DMS53 (cell line): ENCODE measurements at regions not wholly inside any gene's neighbourhood (a gene's known extent, or its start where the extent isn't known, plus 50 kb on each side); places are given as distances from the start of the nearest gene placed in this dataset.

ENCODE experiments used
- DNase-seq: peaks from one replicate; lab custom pipeline; 2025; lab: John Stamatoyannopoulos, UW

DNA sequence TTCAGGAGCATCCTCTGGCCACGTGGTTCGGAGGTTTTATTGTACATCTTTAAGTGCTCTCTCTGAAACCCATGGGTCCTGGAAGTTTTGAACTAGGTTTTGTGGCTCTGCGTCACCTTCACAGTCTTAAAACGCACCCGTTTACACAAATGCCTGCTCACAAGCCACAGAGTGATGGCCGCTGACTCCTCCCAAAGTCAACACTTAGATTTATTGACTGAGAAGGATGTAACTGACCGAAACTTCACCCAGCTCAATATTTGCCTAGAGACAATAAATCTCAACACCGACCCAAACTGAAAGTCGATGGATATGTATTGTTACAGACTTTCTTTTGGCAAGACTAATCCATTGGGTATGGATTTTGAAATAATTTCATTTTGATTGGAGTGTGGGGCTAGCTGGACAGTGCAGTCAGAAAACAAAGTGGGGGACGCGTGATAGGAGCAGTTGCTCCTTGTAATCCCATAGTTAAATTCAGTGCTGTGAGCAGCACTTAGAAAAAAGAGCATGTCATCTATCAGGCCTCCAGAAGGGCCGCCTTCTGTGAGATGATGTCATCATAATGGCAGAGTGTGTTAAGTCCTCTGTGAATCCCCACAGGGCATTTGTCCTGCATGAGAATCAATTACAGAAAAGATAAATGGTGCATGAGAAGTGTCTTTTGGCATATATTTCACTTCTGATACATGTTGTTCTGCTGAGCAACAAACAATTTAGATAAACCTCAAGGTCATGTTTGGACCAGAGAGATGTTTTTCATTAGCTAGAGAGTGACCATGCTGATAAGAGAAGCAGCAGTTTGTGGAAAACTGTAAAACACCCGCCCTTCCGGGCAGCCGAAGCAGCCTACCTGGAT is 183.7 kb downstream of the INO80D start:
- peak; percentile 95 for DNase-seq

DNA sequence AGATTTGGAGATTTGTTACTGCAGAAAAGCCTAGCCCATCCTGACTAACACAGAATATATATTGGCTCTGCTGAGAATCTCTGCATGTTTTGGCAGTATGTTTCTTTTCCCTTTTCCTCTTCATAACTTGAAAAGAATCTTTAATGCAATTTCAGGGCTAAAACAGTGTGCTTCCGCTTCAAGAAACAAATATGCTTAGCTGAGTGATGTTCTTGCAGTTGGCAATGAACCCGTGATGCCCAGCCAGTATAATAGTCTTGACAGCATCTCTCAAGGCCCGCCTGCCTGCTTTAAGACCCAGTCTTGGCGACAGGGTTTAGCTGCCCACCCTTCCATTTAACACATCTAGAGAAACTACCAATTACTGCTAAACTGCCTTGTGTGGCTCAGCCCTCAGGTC is 184.5 kb downstream of the INO80D start:
- no peak for DNase-seq

DNA sequence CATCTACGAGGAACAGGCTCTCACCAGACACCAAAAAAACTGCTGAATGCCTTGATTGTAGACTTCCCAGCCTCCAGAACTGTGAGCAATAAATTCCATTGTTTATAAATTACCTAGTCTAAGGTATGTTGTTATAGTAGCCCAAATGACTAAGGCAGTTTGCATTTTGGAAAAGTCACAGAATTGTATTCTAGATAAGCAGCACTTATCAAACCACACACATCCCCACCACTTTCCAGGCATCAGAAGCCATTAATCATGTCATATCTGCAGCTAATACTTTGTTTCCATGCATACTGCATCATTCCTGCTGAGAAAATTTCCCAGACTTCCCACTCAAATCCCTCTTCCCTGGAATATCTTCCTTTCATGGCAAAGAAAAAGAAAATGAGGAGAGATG is 187.2 kb downstream of the INO80D start:
- no peak for DNase-seq

DNA sequence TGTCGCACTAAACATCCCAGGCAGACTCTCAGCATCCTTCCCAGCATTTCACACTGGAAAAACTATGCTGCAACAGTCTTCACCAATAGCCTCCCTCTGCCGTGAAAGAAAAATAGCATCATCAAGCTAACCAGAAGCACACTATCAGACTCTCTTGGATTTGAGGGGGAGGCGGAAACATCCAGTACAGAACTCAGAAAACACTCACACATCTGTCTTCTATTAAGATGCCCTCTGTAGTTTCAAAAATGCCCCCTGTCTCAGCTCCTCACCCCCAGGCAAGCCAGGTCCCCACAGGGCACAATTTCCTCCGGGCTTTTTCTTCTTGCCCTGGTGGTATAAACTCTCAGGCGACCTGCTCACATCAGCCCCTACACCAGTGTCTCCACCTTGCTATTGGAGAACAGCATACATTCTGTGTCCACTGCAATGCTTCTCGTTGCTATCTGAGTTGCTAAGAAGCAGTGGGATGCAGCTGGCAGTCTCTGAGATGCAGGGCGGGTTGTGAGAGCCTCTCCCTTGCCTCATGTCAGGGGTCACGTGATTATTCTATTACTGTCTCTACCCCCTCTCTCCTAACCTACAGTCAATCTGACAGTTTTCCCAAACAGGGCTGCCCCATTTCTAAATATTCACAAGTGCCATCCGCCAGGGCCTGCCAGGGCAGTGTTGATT is 189.9 kb downstream of the INO80D start:
- DNase-seq = no peak

DNA sequence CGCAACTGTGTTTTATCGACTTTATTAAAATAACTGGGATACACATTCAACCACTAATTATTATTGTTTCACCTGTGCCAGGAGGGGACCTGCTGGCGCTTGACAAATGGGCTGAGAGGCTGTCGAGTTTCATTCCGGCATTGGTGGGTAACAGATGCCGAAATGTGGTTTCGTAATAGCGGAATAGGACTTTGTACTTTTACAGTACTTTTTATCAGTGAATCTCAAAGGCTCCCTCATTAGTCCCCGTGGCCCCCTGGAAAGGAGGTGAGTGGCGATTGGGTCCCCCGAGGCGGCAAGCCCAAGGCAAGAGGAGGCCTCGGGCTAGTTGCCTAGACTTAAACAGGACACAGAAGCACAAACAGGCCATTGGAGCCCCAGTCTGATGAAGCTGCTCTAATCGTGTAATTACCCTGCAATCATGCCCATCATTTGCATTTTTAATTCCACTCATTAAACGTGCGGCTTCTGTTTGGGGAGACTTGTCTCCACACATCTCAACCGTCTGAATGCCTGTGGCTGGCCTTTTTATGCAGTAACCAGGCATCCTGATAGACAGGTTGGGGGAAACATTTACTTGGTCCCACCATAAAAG is 193.2 kb downstream of the INO80D start:
- DNase-seq = no peak

DNA sequence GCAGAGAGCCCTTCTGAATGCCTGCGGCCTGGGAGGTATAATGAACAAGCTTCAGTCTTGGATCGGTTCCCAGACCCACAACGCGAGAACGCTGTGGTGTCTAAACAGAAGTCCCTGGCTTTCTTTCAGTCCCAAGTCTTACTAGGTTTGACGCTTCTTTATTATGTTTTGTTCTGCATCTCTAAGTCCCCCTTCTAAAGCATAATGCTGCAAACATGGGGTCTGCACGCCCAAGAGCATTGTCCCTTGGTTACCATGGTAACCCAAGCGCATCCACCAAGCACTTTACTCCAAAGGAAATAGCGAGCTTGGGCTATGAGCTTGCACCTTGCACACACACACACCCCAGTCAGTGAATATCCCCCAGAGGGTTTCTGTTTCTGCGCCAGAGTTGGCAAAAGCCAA is 193.7 kb downstream of the INO80D start:
- DNase-seq = no peak

DNA sequence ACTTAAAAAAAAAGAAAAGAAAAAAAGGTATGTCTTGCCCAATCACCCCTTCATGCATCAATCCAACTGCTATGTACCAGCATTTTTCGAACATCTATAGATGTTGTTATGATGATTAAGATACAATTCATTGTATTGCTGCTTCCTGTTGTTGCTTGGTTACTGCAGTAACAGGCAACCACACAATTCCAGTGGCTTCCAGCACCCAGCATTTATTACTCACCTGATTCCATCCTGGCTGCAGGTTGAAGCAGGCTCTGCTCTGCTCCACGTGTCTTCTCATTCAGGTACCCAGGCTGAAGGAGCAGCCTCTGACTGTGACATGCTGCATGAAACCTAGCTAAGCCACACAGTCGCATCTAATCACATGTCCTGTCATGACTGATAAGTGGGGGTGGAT is 196.9 kb downstream of the INO80D start:
- peak; percentile 85 for DNase-seq

DNA sequence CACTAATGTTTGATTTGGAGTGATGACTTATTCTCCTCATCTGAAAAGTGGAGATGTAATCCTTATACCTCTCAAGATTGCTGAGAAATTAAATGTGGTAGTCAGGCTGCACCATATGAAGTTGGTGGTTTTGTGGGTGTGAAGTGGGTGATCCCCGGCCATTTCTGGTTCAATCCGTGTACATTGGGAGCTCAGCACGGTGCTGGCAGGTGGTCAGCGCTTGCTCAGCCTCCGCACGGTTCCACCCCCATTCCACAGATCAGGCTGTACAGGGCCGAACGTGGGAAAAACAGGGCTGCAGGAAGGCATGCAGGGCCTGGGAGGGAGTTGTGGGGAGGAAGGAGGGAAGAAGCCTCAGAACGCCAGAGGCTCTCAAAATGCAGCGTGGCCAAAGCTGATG is 198.3 kb downstream of the INO80D start:
- no peak for DNase-seq

DNA sequence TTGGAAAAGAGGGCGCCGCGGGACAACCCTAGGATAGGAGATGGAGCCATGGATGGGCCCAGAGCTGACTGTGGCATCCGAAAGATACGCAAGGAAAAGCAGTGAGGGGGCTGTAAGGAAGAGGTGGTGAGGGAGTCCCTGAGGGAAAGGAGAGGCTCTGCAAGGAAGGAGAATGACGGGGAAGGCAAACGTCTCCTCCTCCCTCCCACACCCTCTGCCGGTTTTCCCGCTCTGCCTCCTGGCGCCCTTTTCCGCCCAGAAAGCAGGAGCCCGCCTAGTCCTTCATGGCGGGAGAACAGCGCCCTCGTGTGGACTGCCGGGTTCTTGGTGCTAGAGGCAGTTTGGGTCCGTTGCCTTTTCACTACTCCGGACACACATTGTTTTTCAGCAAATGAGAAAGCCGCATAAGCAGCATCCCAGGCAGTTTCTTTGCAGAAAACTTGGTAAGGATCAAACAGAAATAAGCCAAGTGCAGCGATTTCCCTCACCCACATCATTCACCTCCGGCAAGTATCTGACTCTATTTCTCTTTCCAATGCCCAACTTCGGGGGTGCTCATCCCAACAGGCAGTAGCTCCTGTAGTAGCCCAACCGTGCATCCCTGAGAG is 200.4 kb downstream of the INO80D start:
- DNase-seq = peak; percentile 60

DNA sequence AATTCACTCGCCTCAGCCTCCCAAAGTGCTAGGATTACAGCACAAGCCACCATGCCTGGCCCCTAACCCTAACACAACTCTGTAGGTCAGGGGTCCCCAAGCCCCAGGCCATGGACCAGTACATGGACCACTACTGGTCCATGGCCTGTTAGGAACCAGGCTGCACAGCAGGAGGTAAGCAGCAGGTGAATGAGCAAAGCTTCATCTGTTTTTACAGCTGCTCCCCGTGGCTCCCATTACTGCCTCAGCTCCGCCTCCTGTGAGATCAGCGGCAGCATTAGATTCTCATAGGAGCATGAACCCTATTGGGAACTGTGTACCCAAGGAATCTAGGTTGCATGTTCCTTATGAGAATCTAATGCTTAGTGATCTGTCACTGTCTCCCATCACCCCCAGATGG is 201.7 kb downstream of the NRP2 start:
- peak; percentile 88 for DNase-seq

DNA sequence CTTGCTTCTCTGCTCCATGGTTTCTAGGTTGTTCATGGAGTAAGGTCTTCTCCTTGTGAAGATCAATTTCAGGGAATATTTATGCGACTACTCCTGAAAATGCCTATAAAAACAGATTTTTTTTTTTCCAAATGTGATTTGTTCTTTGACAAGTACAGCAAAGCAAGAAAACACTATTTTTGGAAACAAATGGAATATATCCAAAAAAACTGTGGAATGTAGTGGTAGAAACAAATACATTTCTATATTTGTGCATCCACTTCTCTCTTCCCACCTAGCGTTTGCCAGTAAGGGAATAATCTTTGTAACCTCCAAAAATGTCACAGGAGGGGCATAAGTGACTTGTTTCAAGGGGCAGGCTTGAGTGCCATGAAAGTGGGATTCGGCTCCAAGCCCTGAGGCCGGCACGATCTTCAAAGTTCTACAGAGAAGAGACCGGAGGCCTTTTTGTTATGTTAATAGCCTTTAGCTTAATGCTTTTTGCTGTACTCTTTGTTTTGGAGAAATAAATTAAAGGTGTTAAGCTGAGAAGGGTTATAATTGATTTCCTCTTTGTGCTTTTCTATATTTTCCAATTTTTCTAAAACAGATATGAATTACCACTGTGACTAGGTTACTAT is 200.6 kb downstream of the NRP2 start:
- DNase-seq = no peak

DNA sequence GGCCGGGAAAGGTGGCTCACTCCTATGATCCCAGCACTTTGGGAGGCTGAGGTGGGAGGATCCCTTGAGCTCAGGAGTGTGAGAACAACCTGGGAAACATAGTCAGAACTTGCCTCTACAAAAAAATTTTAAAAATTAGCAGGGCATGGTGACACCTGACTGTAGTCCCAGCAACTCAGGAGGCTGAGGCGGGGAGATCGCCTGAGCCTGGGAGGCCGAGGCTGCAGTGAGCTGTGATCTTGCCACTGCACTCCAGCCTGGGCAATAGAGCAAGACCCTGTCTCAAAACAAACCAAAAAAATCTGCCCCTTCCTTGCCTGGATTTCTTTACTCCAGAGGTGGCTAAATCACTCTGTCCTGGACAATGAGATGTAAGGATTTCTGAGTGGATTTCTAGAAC is 197.7 kb downstream of the NRP2 start:
- DNase-seq = no peak

DNA sequence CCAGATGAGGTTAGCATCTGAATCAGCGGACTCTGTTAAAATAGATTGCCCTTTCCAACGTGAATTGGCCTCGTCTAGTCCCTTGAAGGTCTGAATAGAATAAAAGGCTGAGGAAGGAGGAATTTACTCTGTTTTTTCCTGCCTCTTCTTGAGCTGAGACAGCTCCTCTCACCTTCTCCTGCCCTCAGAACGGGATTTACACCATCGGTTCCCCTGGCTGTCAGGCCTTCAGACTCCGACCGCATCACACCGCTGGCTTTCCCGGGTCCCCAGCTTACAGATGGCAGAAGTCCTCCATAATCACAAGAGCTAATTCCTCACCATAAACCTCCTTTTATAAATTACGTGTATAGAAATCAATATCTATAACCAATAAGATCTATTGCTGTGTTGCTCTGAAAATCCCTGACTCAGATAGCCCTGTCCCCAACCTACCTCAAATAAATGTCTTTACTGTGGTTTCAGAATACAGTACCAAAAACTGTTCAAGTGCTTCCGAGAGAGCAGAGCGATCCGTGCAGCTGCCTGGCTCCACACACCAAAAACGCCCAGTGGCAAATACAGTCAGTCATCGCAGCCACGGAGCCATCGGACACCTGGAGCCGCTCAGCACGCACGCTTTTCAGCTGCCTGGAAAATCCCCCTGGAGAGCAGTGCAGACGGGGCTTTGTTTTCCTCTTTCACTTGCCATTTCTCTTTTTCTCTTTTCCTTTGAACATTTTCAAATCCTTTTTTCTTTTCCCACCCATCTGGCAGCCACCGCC is 196.9 kb downstream of the NRP2 start:
- peak; percentile 87 for DNase-seq

DNA sequence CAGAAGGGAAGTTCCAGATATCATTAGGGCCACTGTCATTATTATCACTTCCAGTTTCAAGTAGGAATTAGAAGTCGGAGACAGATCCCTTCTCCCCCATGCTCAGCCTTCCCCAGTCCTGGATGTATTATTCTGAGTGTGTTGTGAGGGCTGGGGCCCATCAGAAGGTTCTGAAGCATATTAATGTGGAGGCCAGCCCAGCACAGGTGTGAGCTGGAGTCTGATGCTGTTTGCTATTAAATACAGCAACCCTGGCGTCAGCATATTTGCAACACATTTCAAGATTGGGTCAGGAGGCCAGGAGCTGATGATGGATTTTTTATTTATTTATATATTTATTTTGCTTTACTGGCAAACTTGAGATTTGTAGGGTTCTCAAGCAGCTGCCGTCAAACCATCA is 195.2 kb downstream of the NRP2 start:
- DNase-seq = no peak

DNA sequence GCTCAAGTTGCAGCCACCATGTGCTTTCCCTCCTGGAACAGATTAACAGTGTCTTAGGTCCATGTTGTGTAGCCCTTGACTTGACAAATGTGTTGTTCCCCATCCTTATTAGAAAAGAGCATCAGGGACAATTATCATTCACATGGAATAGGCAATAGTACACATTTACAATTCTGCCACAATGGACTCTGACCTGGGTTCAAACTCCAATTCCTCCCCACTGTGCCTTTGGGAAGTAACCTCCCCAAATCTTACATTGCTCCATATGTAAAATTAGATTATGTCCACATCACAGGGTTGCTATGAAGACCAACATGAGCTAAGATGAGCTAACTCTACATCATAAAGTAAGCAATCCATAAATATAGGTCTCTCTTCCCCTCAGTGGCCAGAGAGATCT is 193.8 kb downstream of the NRP2 start:
- no peak for DNase-seq

DNA sequence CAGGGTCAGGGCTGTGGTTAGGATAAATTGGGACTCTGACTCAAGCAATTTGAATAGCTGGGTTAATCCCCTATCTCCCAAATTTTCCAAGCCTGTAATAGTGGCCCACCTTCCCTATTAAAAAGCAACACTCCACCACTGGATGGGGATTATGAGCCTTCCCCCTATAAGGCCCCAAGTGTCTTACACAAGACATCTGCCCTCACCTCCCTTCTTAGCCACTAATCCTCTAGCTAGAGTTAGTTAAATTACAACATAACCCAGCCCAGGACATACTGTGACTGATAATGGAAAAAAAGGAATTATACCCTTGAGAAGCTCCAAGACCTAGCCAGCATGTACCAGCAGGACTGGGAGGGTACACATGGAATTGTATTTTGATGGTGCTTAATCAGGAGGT is 190.4 kb downstream of the NRP2 start:
- no peak for DNase-seq

DNA sequence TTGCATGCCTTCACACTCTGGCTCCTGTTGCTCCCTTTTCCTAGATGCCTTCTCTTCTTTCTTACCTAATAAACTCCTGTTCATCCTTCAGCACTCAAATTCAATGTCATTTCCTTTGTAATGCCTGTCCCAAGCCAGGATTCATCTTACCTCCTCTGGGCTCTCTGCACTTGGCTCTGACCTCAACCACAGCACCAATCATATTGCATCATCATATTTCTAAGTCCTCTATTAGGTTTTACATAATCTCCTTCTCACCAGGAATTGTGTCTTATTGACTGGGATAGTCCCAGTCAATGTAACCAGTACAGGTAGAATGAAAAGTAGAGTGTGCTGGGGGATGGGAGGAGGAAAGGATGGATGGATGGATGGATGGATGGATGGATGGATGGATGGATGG is 187.1 kb downstream of the NRP2 start:
- DNase-seq = no peak

DNA sequence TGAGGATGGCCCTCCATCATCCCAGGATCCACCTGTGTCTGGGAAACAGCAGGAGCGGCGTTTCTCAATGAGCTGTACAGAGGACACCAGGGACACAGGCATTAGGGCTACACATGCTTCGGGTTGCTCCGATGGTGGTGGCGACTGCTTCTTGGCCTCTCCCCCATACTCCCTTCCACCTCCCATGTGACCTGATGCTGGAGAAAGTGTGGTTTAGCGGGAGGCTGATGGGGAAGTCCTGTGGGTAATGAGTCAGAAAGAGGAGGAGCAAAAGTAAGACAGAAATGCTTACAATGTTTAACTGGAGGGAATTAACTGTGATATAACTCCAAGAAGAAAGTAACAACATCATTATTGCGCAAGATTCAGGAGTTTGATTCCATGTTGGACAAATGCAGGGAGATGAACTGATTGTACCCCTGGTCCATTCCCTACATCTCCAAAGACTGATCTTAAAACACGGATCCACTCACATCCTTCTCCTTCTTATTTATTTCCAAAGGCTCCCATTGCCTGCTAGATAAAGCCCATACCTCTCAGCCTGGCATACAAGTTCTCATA is 186.6 kb downstream of the NRP2 start:
- no peak for DNase-seq

DNA sequence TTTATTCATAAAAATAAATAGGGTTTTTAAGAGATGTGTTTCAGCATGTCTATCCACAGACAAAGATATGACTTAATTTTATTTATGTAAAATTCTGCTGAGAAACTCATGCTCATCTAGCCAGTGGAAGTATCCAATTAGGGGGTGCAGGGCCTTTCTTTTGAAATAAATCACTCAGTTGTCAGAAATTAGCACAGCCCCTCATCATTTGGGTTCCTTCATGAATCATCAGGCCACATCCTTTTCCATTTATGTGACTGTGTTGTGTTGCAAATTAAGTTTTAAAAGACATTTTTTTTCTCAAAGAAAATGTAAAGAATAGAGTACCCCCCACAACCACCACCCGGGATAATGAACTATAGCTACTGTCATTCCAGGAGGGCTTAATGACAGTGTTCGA is 185.8 kb downstream of the NRP2 start:
- DNase-seq = no peak

DNA sequence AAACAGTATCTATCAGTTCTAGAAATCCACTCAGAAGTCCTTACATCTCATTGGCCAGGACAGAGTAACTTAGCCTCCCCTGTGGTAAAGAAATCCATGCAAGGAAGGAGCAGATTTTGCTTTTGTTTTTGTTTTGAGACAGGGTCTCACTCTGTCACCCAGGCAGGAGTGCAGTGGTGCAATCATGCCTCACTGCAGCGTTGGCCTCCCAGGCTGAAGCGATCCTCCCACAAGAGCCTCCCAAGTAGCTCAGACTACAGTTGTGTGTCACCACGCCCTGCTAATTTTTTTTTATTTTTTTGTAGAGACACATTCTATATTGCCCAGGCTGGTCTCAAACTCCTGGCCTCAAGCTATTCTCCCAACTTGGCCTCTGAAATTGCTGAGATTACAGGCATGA is 185.1 kb downstream of the NRP2 start:
- no peak for DNase-seq

DNA sequence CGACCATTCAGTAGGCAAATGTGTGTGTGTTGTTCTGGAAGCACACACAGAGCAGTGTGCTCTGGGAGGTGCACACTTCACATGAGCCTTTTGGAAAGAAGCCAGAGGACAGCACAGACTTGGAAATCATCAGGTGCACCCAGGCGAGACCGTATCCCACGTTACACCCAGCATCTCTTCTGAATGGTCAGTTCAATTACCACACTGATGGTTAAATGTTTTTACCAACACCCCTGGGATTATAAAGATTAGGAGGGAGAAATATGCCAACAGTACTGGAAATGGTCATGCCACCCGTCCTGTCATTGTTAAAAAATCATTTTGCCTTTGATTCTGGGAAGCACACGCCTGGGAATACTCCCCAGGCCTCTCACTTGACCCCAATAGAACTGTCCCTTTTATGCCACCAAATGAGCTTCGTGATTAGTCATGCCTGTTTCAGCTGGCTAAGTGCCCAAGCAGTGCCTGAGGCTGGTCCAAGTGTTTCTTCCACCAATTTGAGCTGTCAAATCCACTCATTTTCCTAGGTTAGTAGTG is 183.7 kb downstream of the NRP2 start:
- DNase-seq = peak; percentile 65
